ENCODE measurements at regions not wholly inside any gene's neighbourhood (a gene's known extent, or its start where the extent isn't known, plus 50 kb on each side); places are given as distances from the start of the nearest gene placed in this dataset.

GRCh38 chr20:48015141-48015910 is 230.0 kb upstream of the SULF2 start:
- Histone ChIP-seq H3K4me2 (ENCODE audit: low read length) (no peak overlapping the region), H3K79me2 (ENCODE audit: control insufficient read depth, low read length) (no peaks in the 10 kb centered on the region), H3K9me3 (ENCODE audit: control insufficient read depth, insufficient read depth, low read length) (peaks cover 12% of the 10 kb centered on the region; the same call in 1 of the 2 replicates), H3K27me3 (ENCODE audit: control insufficient read depth, low read length) (no peaks in the 10 kb centered on the region), H3K9me2 (replicated peaks; ENCODE audit: control insufficient read depth, low read length) (no peaks in the 10 kb centered on the region), H3F3A (ENCODE audit: control insufficient read depth, insufficient read depth) (no peaks in the 10 kb centered on the region), H4K20me1 (ENCODE audit: control insufficient read depth, insufficient read depth, low read depth, low read length) (no peaks in the 10 kb centered on the region), H3K36me3 (ENCODE audit: control insufficient read depth, low read length) (no peaks in the 10 kb centered on the region), H3K27ac (ENCODE audit: low read depth, low read length) (no peak overlapping the region), H3K4me1 (ENCODE audit: control insufficient read depth, low read length) (no peaks in the 10 kb centered on the region), H3K4me3 (ENCODE audit: low read length) (no peak overlapping the region)
- TF ChIP-seq, protein P1, sequence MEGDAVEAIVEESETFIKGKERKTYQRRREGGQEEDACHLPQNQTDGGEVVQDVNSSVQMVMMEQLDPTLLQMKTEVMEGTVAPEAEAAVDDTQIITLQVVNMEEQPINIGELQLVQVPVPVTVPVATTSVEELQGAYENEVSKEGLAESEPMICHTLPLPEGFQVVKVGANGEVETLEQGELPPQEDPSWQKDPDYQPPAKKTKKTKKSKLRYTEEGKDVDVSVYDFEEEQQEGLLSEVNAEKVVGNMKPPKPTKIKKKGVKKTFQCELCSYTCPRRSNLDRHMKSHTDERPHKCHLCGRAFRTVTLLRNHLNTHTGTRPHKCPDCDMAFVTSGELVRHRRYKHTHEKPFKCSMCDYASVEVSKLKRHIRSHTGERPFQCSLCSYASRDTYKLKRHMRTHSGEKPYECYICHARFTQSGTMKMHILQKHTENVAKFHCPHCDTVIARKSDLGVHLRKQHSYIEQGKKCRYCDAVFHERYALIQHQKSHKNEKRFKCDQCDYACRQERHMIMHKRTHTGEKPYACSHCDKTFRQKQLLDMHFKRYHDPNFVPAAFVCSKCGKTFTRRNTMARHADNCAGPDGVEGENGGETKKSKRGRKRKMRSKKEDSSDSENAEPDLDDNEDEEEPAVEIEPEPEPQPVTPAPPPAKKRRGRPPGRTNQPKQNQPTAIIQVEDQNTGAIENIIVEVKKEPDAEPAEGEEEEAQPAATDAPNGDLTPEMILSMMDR (IDR thresholded peaks at IDR 0.05; ENCODE audit: low read depth, low read length, poor library complexity, severe bottlenecking): no peak
- TF ChIP-seq EZH2phosphoT487 (IDR thresholded peaks at IDR 0.05; ENCODE audit: borderline replicate concordance, low read length): no peak

DNA sequence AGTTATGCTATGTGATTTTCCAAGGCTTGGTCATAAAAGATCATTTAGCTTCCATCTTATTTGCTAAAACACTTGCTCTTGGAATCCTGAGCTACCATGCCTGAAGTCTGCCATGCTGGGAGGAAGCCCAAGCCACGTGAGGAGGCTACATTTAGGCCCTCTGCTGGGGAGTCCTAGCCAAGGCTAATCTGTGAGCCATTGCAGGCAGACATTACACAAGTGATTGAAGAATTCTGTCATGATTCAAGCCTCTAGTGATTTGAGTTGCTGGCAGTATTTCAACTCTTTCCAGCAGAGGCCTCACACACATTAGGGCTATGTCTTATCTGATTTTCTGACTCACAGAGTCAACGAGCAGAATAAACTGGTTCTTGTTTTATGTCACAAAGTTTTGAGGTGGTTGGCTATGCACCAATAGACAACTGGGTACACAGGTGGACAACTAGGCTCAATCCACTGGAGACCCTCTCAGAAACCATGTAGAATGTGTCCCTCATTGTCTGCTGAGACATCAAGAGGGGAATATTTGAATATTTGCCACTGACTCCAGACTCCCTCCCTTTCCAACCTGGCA is 227.2 kb upstream of the SULF2 start:
- no peak overlapping the region for H3K27ac ChIP-seq (ENCODE audit: low read depth, low read length)
- H3K9me2 ChIP-seq (replicated peaks; ENCODE audit: control insufficient read depth, low read length): no peaks in the 10 kb centered on the region
- peaks cover 21% of the 10 kb centered on the region for H3K9me3 ChIP-seq (ENCODE audit: control insufficient read depth, insufficient read depth, low read length)
- H3K36me3 ChIP-seq (ENCODE audit: control insufficient read depth, low read length): no peaks in the 10 kb centered on the region
- H3K79me2 ChIP-seq (ENCODE audit: control insufficient read depth, low read length): no peaks in the 10 kb centered on the region
- H4K20me1 ChIP-seq (ENCODE audit: control insufficient read depth, insufficient read depth, low read depth, low read length): no peaks in the 10 kb centered on the region
- H3K27me3 ChIP-seq (ENCODE audit: control insufficient read depth, low read length): no peaks in the 10 kb centered on the region
- no peak overlapping the region for H3K4me3 ChIP-seq (ENCODE audit: low read length)
- no peaks in the 10 kb centered on the region for H3F3A ChIP-seq (ENCODE audit: control insufficient read depth, insufficient read depth)
- peaks cover under 1% of the 10 kb centered on the region for H3K4me1 ChIP-seq (ENCODE audit: control insufficient read depth, low read length)
- H3K4me2 ChIP-seq (ENCODE audit: low read length): no peak overlapping the region
- TF ChIP-seq, protein P1 (IDR thresholded peaks at IDR 0.05; ENCODE audit: low read depth, low read length, poor library complexity, severe bottlenecking): peak; percentile 12
- no peak for TF ChIP-seq EZH2phosphoT487 (IDR thresholded peaks at IDR 0.05; ENCODE audit: borderline replicate concordance, low read length)

- peaks cover 21% of the 10 kb centered on the region for H3K9me3 ChIP-seq (ENCODE audit: control insufficient read depth, insufficient read depth, low read length)
Observed at GRCh38 chr20:48011025-48011424, 225.7 kb upstream of the SULF2 start.

More at GRCh38 chr20:48011025-48011424, 225.7 kb upstream of the SULF2 start:
- Histone ChIP-seq H3F3A (ENCODE audit: control insufficient read depth, insufficient read depth) (no peaks in the 10 kb centered on the region), H3K9me2 (replicated peaks; ENCODE audit: control insufficient read depth, low read length) (no peaks in the 10 kb centered on the region), H3K4me3 (ENCODE audit: low read length) (no peak overlapping the region), H3K27ac (ENCODE audit: low read depth, low read length) (no peak overlapping the region), H3K4me1 (ENCODE audit: control insufficient read depth, low read length) (peaks cover 9% of the 10 kb centered on the region), H3K4me2 (ENCODE audit: low read length) (no peak overlapping the region), H3K27me3 (ENCODE audit: control insufficient read depth, low read length) (no peaks in the 10 kb centered on the region), H3K36me3 (ENCODE audit: control insufficient read depth, low read length) (no peaks in the 10 kb centered on the region), H4K20me1 (ENCODE audit: control insufficient read depth, insufficient read depth, low read depth, low read length) (no peaks in the 10 kb centered on the region), H3K79me2 (ENCODE audit: control insufficient read depth, low read length) (no peaks in the 10 kb centered on the region)
- no peak for TF ChIP-seq EZH2phosphoT487 (IDR thresholded peaks at IDR 0.05; ENCODE audit: borderline replicate concordance, low read length)
- TF ChIP-seq, protein P1 (IDR thresholded peaks at IDR 0.05; ENCODE audit: low read depth, low read length, poor library complexity, severe bottlenecking): no peak
